Stimulated activated CD8-positive, alpha-beta memory T cell treated with anti-CD3 and anti-CD28 coated beads, Interleukin-15, amount 100 ng/mL, for 24 hours (primary cell): ENCODE measurements at regions not wholly inside any gene's neighbourhood (a gene's known extent, or its start where the extent isn't known, plus 50 kb on each side); places are given as distances from the start of the nearest gene placed in this dataset.

Source experiments
- DNase-seq: peaks from one replicate; pipeline ENCODE4 v3.0.0-alpha.2; 2020; ENCODE audit warnings: low read depth

- no peak for DNase-seq
These were observed 69.0 kb upstream of the OTOS start for GRCh38 chr2:240209493-240209892.

GRCh38 chr2:240210198-240210965 is 69.9 kb upstream of the OTOS start:
- no peak for DNase-seq

GRCh38 chr2:240211096-240211495 is 70.6 kb upstream of the OTOS start:
- no peak for DNase-seq

- DNase-seq, result no peak
These were observed 71.4 kb upstream of the OTOS start for GRCh38 chr2:240211598-240212424.

GRCh38 chr2:240212425-240213225 is 72.2 kb upstream of the OTOS start:
- no peak for DNase-seq

- no peak for DNase-seq
These were observed 72.7 kb upstream of the OTOS start for GRCh38 chr2:240213226-240213475.

- no peak for DNase-seq
These were observed 73.3 kb upstream of the OTOS start for GRCh38 chr2:240213476-240214421.

GRCh38 chr2:240214790-240215675 is 74.6 kb upstream of the OTOS start:
- no peak for DNase-seq

- no peak for DNase-seq
These were observed 75.2 kb upstream of the OTOS start for GRCh38 chr2:240215676-240216051.

GRCh38 chr2:240216167-240216566 is 75.7 kb upstream of the OTOS start:
- DNase-seq, result no peak

GRCh38 chr2:240217431-240218301 is 77.2 kb upstream of the OTOS start:
- no peak for DNase-seq

- no peak for DNase-seq
These were observed 78.9 kb upstream of the OTOS start for GRCh38 chr2:240219208-240219890.

- no peak for DNase-seq
These were observed 79.9 kb upstream of the OTOS start for GRCh38 chr2:240220371-240220770.

- DNase-seq, result no peak
These were observed 83.2 kb upstream of the OTOS start for GRCh38 chr2:240223631-240224030.

GRCh38 chr2:240224676-240225075 is 84.2 kb upstream of the OTOS start:
- no peak for DNase-seq

- no peak for DNase-seq
These were observed 84.7 kb upstream of the OTOS start for GRCh38 chr2:240225131-240225530.

GRCh38 chr2:240225660-240226475 is 85.4 kb upstream of the OTOS start:
- no peak for DNase-seq
